HG02981 (cell line): ENCODE measurements at regions not wholly inside any gene's neighbourhood (a gene's known extent, or its start where the extent isn't known, plus 50 kb on each side); places are given as distances from the start of the nearest gene placed in this dataset.
A peak's percentile ranks its signal among the peaks of the same experiment; 100 is the strongest.

Source experiments
- ATAC-seq: cut with Tn5 transposase; IDR thresholded peaks from one replicate; pipeline ENCODE4 v1.9.1; 2021; ENCODE audit warnings: mild to moderate bottlenecking, moderate library complexity; ENCODE audit not compliant: unreplicated experiment

- no peak for ATAC-seq
Measured at GRCh38 chr7:142606081-142606480, 143.2 kb upstream of the PRSS1 start.

DNA sequence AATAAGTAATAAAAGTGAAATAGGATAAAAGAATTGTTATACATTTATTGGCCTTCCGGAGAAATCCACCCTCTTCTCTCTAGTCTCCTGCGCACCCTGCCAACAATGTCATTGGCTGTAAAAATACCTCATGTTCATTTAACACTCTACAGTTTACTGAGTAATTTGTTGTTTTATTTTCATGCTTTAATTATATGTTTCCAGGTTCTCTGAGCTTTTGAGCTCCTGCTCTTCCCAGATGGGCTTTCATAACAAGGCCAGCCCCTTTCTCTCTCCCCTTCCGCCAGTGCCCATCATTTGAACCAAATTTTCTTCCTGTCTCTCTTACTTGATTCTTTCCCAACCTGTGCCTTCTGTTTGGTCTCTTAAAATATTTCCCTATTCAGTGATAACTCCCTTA is 144.6 kb upstream of the PRSS1 start:
- ATAC-seq: no peak

- peak; percentile 60 for ATAC-seq
Measured at GRCh38 chr7:142603870-142604448, 145.3 kb upstream of the PRSS1 start.

GRCh38 chr7:142602756-142603155 is 146.5 kb upstream of the PRSS1 start:
- no peak for ATAC-seq

DNA sequence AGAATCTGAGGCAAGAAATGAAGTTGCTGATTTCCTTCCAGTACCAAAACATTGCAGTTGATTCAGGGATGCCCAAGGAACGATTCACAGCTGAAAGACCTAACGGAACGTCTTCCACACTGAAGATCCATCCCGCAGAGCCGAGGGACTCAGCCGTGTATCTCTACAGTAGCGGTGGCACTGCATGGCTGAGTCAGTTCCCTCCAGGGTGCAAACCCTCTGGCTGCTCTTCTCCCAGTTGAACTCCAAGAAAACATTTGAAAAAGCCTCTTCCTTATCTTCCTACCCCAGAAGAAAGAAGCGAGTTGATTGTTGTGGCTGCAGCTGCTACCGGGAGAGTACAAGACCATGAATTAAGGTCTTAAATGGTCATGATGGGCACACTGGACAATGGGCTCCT is 147.1 kb upstream of the PRSS1 start:
- no peak for ATAC-seq

GRCh38 chr7:142598297-142598696 is 151.0 kb upstream of the PRSS1 start:
- ATAC-seq: no peak

- ATAC-seq: no peak
Measured at GRCh38 chr7:142597547-142597946, 151.7 kb upstream of the PRSS1 start.

DNA sequence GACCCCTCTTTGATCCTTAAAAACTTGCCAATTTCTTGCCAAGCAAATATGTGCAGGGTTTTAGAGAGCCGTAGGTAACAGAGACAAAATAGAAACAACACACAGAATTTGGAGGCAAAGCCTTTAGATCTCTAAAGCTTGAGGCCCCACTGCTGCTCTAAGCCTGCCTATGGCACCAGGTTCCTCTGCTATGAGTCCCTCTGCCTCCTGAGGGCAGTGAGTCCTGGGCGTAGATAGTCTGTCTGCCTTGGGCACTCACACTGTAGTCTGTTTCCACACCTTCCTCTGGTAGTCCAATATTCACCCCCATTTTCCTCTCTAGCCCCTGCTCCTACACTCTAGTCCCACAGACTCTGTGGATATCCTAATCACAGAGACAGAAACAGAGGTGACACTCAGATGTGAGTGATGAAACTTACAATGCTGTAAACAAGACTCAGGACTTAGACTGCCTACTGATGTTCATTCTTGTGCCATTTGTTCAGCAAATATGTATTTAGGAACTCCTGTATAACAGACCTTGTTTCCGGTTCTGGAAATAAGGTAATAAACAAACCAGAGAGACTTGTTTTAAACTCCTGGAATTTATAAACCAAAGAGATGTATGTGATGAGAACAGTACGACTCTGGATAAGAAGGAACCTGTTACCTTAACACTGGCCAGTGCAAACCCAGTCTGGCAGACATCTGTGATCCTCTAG is 153.3 kb upstream of the PRSS1 start:
- no peak for ATAC-seq

GRCh38 chr7:142594078-142594477 is 155.2 kb upstream of the PRSS1 start:
- no peak for ATAC-seq

GRCh38 chr7:142593106-142593505 is 156.2 kb upstream of the PRSS1 start:
- no peak for ATAC-seq

GRCh38 chr7:142592664-142593063 is 156.6 kb upstream of the PRSS1 start:
- no peak for ATAC-seq

GRCh38 chr7:142592231-142592630 is 157.0 kb upstream of the PRSS1 start:
- ATAC-seq: no peak

- ATAC-seq: no peak
Measured at GRCh38 chr7:142590830-142591457, 158.3 kb upstream of the PRSS1 start.

- ATAC-seq: no peak
Measured at GRCh38 chr7:142590077-142590476, 159.2 kb upstream of the PRSS1 start.

DNA sequence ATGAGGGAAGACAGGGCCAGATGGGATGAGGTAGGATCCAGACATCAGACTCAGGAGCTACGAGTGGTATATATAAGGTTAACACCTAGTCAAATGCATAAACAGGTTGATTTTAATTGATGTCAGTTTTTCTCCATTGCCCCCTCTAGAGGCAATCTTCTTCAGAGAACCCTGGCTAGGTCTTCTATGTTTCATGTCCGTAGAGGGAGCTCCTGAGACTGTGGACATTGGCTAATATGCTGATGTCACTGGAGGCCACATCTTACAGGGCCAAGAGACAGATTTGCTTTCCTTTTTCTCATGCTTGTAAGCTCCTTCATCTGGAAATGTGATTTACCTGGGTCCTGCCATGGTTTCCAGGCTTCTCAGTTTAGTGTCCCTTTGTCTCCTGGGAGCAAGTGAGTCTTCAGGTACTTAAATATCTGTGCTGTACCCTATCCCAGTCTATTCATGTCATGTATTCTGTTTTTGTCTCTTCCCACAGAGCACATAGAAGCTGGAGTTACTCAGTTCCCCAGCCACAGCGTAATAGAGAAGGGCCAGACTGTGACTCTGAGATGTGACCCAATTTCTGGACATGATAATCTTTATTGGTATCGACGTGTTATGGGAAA is 161.6 kb upstream of the PRSS1 start:
- ATAC-seq: peak; percentile 69

GRCh38 chr7:142586611-142587010 is 162.7 kb upstream of the PRSS1 start:
- no peak for ATAC-seq

DNA sequence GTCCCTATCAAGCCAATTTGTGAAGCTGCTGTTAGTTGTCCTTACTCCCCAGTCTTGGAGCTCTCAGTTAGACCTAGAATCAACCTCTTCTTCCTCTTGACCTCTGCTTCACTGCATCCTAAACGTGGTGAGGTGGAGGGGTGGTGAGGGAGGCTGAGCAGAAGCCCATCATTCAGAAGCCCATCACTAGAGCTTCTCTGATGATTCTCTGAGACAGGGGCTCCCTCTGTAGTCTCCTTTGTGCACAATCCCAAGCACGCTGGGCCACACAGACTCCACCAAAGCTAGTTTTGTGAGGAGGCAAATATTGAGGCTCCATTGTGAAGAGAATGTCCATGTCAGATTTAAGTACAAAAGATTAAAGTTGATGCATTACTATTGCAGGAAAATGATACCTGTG is 163.8 kb upstream of the PRSS1 start:
- no peak for ATAC-seq

DNA sequence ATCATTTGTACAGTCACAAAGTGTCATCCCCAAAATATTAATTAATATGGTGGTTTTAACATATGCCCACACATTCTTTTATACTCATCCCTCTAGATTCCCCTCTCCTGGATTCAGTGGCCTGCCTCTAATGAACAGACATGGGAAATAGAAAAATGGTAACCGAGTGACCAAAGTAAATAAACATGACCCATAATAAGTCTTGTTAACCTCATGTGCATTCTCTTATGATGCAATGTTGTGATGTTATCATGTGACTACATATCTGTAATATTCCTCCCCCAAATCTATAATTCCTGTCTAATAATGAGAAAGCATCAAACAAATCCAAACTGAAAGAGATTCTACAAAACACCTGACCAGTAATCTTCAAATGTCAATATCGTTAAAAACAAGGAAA is 164.5 kb upstream of the PRSS1 start:
- ATAC-seq: no peak

- peak; percentile 74 for ATAC-seq
Measured at GRCh38 chr7:142583446-142583845, 165.8 kb upstream of the PRSS1 start.

- no peak for ATAC-seq
Measured at GRCh38 chr7:142582351-142582750, 166.9 kb upstream of the PRSS1 start.

GRCh38 chr7:142581341-142581740 is 167.9 kb upstream of the PRSS1 start:
- ATAC-seq: peak; percentile 58

GRCh38 chr7:142579946-142580345 is 169.3 kb upstream of the PRSS1 start:
- ATAC-seq: peak; percentile 25
